GM10248 (cell line): ENCODE measurements at regions not wholly inside any gene's neighbourhood (a gene's known extent, or its start where the extent isn't known, plus 50 kb on each side); places are given as distances from the start of the nearest gene placed in this dataset.
A peak's percentile ranks its signal among the peaks of the same experiment; 100 is the strongest.

Source experiments
- CTCF ChIA-PET: fragments of 300-600 bp; sonication (Branson Sonifier 250); formaldehyde crosslinking; extraction: SDS; loops from one replicate; lab custom pipeline; 2021; ENCODE audit warnings: antibody characterized with exemption; lab: Yijun Ruan, JAX
- POLR2A ChIA-PET: fragments of 350-650 bp; sonication (Branson Sonifier 250); formaldehyde crosslinking; extraction: SDS; loops from one replicate; lab custom pipeline; 2020; ENCODE audit warnings: antibody characterized with exemption; lab: Yijun Ruan, JAX
- DNase-seq: peaks from one replicate; pipeline ENCODE4 v3.0.0; 2012; ENCODE audit errors: extremely low spot score
- TF ChIP-seq, protein P1 (sequence below): IDR thresholded peaks from 2 replicates; pipeline ENCODE4 v1.5.1; 2012; ENCODE audit warnings: mild to moderate bottlenecking, low read depth; ENCODE audit errors: extremely low read depth, missing control alignments, control extremely low read depth

DNA sequence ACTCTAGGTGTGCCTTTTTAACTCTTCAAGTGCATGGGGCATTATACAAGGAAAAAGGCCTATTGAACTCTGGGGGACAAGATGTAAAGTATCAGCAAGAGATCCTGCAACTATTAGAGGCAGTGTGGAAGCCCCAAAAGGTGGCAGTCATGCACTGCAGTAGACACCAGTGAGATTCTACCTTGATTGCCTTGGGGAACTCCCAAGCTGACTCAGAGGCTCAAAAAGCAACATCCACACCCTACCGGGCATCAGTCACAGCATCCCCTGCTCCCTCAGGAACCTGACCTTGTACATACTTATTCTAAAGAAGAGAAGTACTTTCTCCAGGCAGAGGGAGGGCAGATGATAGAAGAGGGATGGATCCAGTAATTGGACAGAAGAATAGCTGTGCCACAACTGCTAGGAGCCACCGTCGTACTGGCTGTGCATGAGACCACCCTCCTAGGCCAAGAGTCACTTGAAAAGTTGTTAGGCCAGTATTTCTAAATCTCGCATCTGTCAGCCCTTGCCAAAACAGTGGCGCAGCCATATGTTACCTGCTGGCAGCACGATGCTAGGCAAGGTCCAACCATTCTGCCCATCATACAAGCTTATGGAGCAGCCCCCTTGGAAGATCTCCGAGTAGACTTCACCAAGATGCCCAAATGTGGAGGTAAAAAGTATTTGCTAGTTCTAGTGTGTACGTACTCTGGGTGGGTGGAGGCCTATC lies 523.1 kb upstream of the FRG2C start:
- POLR2A ChIA-PET, result no interaction called here
- no peak for DNase-seq
- TF ChIP-seq, protein P1, sequence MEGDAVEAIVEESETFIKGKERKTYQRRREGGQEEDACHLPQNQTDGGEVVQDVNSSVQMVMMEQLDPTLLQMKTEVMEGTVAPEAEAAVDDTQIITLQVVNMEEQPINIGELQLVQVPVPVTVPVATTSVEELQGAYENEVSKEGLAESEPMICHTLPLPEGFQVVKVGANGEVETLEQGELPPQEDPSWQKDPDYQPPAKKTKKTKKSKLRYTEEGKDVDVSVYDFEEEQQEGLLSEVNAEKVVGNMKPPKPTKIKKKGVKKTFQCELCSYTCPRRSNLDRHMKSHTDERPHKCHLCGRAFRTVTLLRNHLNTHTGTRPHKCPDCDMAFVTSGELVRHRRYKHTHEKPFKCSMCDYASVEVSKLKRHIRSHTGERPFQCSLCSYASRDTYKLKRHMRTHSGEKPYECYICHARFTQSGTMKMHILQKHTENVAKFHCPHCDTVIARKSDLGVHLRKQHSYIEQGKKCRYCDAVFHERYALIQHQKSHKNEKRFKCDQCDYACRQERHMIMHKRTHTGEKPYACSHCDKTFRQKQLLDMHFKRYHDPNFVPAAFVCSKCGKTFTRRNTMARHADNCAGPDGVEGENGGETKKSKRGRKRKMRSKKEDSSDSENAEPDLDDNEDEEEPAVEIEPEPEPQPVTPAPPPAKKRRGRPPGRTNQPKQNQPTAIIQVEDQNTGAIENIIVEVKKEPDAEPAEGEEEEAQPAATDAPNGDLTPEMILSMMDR, result no peak
- CTCF ChIA-PET, result interaction anchor here (0.6 to 1.9 kb wide), 4 partner anchors 8 to 39 kb away, joined by 3 to 4 read pairs (median 4); no protein-coding TSS in a partner anchor

DNA sequence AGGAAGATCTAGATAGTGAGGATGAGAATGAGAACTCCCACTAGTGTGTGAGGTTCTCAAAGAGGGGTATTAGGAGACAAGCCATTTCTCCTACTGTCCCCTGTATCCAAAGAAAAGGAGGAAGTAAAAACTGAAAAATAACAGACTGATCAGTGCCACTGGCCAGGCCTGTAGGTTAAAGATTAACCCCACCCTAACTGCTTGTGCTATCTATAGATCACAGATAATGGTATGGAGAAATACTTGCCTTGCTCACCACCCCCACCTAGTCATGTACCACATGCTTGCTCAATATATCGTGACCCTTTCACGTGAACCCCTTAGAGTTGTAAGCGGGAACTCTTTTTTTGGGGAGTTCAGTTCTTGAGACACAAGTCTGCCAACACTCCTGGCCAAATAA lies 519.7 kb upstream of the FRG2C start:
- ChIA-PET POLR2A (no interaction called here), CTCF (no interaction called here)
- DNase-seq, result no peak
- TF ChIP-seq, protein P1, result no peak

DNA sequence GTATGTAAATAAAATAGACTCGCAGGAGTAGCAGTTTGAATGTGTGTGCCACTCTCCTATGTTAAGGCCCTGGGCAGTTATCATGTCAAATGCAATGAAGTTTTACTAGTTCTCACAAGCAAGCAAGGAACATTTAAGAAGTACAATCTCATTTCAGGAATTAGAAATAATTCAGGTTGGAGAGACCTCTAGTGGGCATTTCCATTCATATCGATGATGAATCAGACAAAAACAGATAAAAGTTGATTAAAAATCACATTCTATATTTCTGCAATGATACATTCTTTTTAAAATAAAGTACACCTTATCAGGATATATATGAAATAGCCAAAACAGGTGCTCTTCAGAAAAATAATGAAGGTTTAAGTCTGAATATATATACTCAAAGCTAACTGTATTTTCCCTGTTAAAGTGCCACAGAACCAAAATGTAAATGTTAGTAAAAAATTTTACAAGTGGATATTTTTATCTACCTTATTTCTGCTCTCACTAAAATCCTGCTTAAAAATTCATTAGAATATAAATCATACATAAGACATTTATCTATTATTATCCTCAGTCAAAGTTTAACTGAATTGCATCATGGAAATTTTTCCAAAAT lies 492.4 kb upstream of the FRG2C start:
- POLR2A ChIA-PET, result no interaction called here
- no peak for DNase-seq

DNA sequence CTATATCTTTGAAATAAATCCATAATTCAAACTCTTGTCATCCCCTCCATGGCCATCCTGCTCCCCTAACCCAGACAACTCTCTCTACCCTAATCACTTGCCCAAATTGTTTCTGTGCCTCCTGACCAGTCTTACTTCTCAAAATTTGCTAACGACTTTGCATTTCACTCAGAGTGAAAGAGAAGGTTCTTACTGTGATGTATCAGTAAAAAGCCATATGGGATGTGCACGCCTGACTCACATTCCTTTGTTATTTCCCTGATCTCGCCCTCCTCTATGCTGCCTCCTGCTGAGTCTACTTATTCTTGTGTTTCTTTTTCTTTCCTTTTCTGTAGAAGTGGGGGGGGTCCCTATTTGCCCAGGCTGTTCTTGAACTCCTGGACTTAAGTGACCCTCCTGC lies 487.2 kb upstream of the FRG2C start:
- TF ChIP-seq, protein P1, result no peak
- no peak for DNase-seq
- CTCF ChIA-PET, result no interaction called here
- POLR2A ChIA-PET, result no interaction called here

More for the DNA sequence above, 492.4 kb upstream of the FRG2C start:
- CTCF ChIA-PET, result interaction anchor here (0.9 to 4.0 kb wide), 4 partner anchors 20 to 904 kb away, joined by 3 to 18 read pairs (median 3); no protein-coding TSS in a partner anchor
- TF ChIP-seq, protein P1, result peak; percentile 41

DNA sequence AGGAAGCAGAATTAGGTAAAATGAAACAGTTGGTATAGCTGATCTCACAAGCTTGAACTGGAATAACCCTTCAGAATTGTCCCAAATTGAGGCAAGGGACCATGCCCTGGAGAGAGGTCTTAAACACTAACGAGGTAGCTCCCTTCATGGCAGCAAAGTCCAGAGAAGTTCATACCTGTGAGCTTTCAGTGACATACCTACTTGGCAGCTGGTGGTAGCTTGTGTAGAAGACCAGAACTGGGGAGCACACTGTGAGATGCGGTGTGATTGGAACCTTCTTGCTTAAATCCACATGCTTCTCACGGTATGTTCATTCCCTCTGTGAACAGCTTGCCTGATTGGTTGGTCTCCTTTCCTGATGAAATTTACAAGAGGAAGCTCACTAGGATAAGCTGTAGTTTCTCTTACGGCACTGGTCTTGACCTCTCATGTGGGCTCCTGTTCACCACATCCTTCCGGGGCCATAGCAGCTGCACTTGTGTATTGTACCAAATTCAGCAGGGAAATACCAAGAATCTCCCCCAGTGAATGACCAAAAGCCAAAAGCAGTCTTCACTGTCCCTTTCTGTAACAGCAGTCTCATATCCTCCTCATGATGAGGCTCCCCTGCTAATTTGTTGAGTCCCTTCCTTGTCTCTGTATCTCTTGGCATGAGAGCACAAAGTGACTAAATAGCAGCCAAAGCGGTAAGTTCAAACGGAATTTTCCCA lies 483.7 kb upstream of the FRG2C start:
- no peak for DNase-seq
- ChIA-PET CTCF (interaction anchor here (1.1 to 3.9 kb wide), 6 partner anchors 11 to 39 kb away, joined by 3 to 24 read pairs (median 4); no protein-coding TSS in a partner anchor), POLR2A (no interaction called here)
- TF ChIP-seq, protein P1, result no peak

DNA sequence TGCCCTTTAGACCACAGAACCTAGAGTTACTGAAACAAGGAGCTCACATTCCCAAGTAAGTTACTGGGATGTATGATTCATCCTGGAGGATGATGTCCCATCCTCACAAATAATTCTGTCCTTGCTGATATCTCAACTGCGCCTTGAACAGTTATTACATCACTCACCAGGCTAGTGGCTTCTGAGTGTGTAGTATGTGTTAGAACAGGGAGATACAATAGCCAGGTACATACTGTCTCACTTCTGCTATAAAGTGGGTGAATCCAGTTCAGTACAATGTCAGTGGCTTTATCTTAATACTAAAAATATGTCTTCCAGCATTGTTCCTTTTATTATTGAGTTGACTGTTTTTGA lies 483.2 kb upstream of the FRG2C start:
- DNase-seq, result no peak
- POLR2A ChIA-PET, result no interaction called here
- CTCF ChIA-PET, result interaction anchor here (1.4 to 3.9 kb wide), 2 partner anchors 11 to 32 kb away, joined by 4 to 24 read pairs; no protein-coding TSS in a partner anchor

More for the DNA sequence above, 483.2 kb upstream of the FRG2C start:
- TF ChIP-seq, protein P1, result no peak
